Hepatocyte (in vitro differentiated cells): ENCODE measurements at regions not wholly inside any gene's neighbourhood (a gene's known extent, or its start where the extent isn't known, plus 50 kb on each side); places are given as distances from the start of the nearest gene placed in this dataset.

Experiments
- DNase-seq: peaks from one replicate; pipeline ENCODE4 v3.0.0-alpha.2; 2016; ENCODE audit warnings: low spot score
- H2AFZ ChIP-seq: fragments of 200-600 bp; sonication (generic); 2 replicates; pipeline ENCODE4 v1.6.0; 2016; ENCODE audit warnings: antibody characterized with exemption, mild to moderate bottlenecking
- H3K27ac ChIP-seq: fragments of 200-600 bp; sonication (generic); 2 replicates; pipeline ENCODE4 v1.5.1; 2016; ENCODE audit warnings: mild to moderate bottlenecking
- H3K27me3 ChIP-seq: fragments of 200-600 bp; sonication (generic); 2 replicates; pipeline ENCODE4 v1.6.1; 2016
- H3K36me3 ChIP-seq: fragments of 200-600 bp; sonication (generic); replicated peaks from 2 replicates; pipeline ENCODE4 v1.5.1; 2016; ENCODE audit warnings: low read depth; ENCODE audit not compliant: insufficient read depth
- H3K4me1 ChIP-seq: fragments of 200-600 bp; sonication (generic); 2 replicates; pipeline ENCODE4 v1.5.1; 2016; ENCODE audit warnings: mild to moderate bottlenecking, moderate library complexity; ENCODE audit not compliant: insufficient read depth
- H3K4me2 ChIP-seq: fragments of 200-600 bp; sonication (generic); 2 replicates; pipeline ENCODE4 v1.6.0; 2016
- H3K4me3 ChIP-seq: fragments of 200-600 bp; sonication (generic); 2 replicates; pipeline ENCODE4 v1.5.1; 2016; ENCODE audit warnings: mild to moderate bottlenecking
- H3K79me2 ChIP-seq: fragments of 200-600 bp; sonication (generic); 2 replicates; pipeline ENCODE4 v1.6.0; 2017; ENCODE audit warnings: mild to moderate bottlenecking
- H3K9me2 ChIP-seq: fragments of 200-600 bp; sonication (generic); replicated peaks from 2 replicates; pipeline ENCODE4 v1.6.0; 2017; ENCODE audit warnings: mild to moderate bottlenecking; ENCODE audit not compliant: insufficient read depth
- H3K9me3 ChIP-seq: fragments of 200-600 bp; sonication (generic); 2 replicates; pipeline ENCODE4 v1.5.1; 2016; ENCODE audit warnings: low read depth, mild to moderate bottlenecking
- H4K20me1 ChIP-seq: fragments of 200-600 bp; sonication (generic); 2 replicates; pipeline ENCODE4 v1.6.0; 2016; ENCODE audit warnings: mild to moderate bottlenecking; ENCODE audit not compliant: insufficient read depth, poor library complexity, severe bottlenecking
- EZH2 ChIP-seq: fragments of 200-600 bp; sonication (generic); IDR thresholded peaks from 2 replicates; pipeline ENCODE4 v1.6.1; 2016; ENCODE audit warnings: antibody characterized with exemption, mild to moderate bottlenecking, borderline replicate concordance
- EZH2phosphoT487 ChIP-seq: fragments of 200-600 bp; sonication (generic); IDR thresholded peaks from one replicate; pipeline ENCODE4 v1.6.1; 2018; ENCODE audit warnings: antibody characterized with exemption, mild to moderate bottlenecking, low read depth, moderate library complexity; ENCODE audit not compliant: unreplicated experiment, severe bottlenecking
- WGBS: methylation state at CpG from one replicate; pipeline ENCODE4 v1.1.6; 2016; ENCODE audit warnings: low lambda C conversion rate; ENCODE audit errors: missing lambda C conversion rate; 5-methylcytosine and 5-hydroxymethylcytosine counted together
- TF ChIP-seq, protein P1 (sequence below): fragments of 200-600 bp; sonication (generic); IDR thresholded peaks from 2 replicates; pipeline ENCODE4 v1.5.1; 2016; ENCODE audit warnings: antibody characterized with exemption, mild to moderate bottlenecking; ENCODE audit not compliant: poor library complexity

- Histone ChIP-seq H2AFZ (no peak overlapping the region), H3K27me3 (no peaks in the 10 kb centered on the region), H3K4me1 (peaks cover 19% of the 10 kb centered on the region), H3K9me3 (no peaks in the 10 kb centered on the region), H3K36me3 (no peaks in the 10 kb centered on the region), H4K20me1 (no peaks in the 10 kb centered on the region), H3K79me2 (no peaks in the 10 kb centered on the region), H3K9me2 (no peaks in the 10 kb centered on the region), H3K4me3 (no peak overlapping the region), H3K27ac (no peak overlapping the region), H3K4me2 (no peak overlapping the region)
- TF ChIP-seq EZH2, result no peak
- no peak for TF ChIP-seq EZH2phosphoT487
- TF ChIP-seq, protein P1, sequence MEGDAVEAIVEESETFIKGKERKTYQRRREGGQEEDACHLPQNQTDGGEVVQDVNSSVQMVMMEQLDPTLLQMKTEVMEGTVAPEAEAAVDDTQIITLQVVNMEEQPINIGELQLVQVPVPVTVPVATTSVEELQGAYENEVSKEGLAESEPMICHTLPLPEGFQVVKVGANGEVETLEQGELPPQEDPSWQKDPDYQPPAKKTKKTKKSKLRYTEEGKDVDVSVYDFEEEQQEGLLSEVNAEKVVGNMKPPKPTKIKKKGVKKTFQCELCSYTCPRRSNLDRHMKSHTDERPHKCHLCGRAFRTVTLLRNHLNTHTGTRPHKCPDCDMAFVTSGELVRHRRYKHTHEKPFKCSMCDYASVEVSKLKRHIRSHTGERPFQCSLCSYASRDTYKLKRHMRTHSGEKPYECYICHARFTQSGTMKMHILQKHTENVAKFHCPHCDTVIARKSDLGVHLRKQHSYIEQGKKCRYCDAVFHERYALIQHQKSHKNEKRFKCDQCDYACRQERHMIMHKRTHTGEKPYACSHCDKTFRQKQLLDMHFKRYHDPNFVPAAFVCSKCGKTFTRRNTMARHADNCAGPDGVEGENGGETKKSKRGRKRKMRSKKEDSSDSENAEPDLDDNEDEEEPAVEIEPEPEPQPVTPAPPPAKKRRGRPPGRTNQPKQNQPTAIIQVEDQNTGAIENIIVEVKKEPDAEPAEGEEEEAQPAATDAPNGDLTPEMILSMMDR, result no peak
- DNase-seq, result no peak
These were observed 272.5 kb downstream of the PTTG2 start for GRCh38 chr4:38232741-38233140.

DNA sequence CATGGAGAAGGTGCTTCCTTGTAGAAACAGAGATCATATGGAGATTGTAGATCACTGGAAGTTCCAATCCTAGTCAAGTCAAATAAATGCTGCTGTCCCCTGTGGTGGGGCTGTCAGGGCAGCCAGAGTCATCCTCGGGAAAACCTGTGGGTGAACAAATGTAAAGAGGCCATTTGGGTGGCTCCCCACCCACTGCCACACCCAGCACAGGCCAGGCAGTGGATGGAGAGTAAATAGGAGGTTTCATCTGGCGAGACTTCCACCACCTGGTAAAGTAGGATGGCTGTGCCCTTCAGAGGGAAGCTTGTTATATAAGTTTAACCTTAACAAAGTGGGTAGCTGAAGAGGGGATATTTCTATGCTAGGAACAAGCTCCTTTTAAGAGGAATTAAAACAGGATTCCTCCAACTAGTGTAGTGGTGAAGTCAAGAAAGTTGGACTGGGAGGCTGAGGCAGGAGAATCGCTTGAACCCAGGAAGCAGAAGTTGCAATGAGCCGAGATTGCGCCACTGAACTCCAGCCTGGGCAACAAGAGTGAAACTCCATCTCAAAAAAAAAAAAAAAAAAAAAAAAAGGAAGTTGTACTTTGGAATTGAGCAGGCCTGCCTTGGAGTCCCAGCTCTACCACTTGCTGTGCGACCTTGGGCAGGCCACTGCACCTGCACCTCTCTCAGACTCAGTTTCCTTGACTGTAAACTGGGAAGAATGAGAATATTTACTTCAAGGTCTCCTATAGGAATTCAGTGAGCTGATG is 273.7 kb downstream of the PTTG2 start:
- H3K36me3 ChIP-seq, result no peaks in the 10 kb centered on the region
- no peak overlapping the region for H3K4me3 ChIP-seq
- no peaks in the 10 kb centered on the region for H3K9me2 ChIP-seq
- no peaks in the 10 kb centered on the region for H3K27me3 ChIP-seq
- DNase-seq, result no peak
- H2AFZ ChIP-seq, result no peak overlapping the region
- no peaks in the 10 kb centered on the region for H4K20me1 ChIP-seq
- H3K4me2 ChIP-seq, result no peak overlapping the region
- no peaks in the 10 kb centered on the region for H3K79me2 ChIP-seq
- H3K9me3 ChIP-seq, result no peaks in the 10 kb centered on the region
- no peak for TF ChIP-seq EZH2phosphoT487
- TF ChIP-seq, protein P1, result no peak
- no peak for TF ChIP-seq EZH2
- no peak overlapping the region for H3K27ac ChIP-seq
- 90% methylated on average over 6 of the region's 6 CpGs for WGBS
- peaks cover 19% of the 10 kb centered on the region for H3K4me1 ChIP-seq

GRCh38 chr4:38235354-38235753 is 275.2 kb downstream of the PTTG2 start:
- H3K9me2 ChIP-seq, result no peaks in the 10 kb centered on the region
- no peak overlapping the region for H3K4me3 ChIP-seq
- H3K4me1 ChIP-seq, result peaks cover 16% of the 10 kb centered on the region
- H3K9me3 ChIP-seq, result no peaks in the 10 kb centered on the region
- no peak for DNase-seq
- no peak overlapping the region for H3K4me2 ChIP-seq
- no peaks in the 10 kb centered on the region for H3K79me2 ChIP-seq
- TF ChIP-seq EZH2 (no peak), EZH2phosphoT487 (no peak)
- TF ChIP-seq, protein P1, result no peak
- no peak overlapping the region for H2AFZ ChIP-seq
- H3K27me3 ChIP-seq, result no peaks in the 10 kb centered on the region
- no peak overlapping the region for H3K27ac ChIP-seq
- no peaks in the 10 kb centered on the region for H3K36me3 ChIP-seq
- H4K20me1 ChIP-seq, result no peaks in the 10 kb centered on the region
- WGBS, result 66% methylated on average over 3 of the region's 3 CpGs
